ENCODE measurements at regions not wholly inside any gene's neighbourhood (a gene's known extent, or its start where the extent isn't known, plus 50 kb on each side); places are given as distances from the start of the nearest gene placed in this dataset.

GRCh38 chr20:5447188-5447587 lies 130.4 kb upstream of the PROKR2 start:
- no peak for DNase-seq (ENCODE audit: low spot score)
- Mint-ChIP-seq H3K36me3 (ENCODE audit: low read depth) (no peaks in the 10 kb centered on the region), H3K4me3 (ENCODE audit: low read depth) (no peak overlapping the region), H3K4me1 (ENCODE audit: low read depth) (peaks cover 2% of the 10 kb centered on the region), H3K9me3 (no peaks in the 10 kb centered on the region), H3K27ac (no peak overlapping the region), H3K27me3 (ENCODE audit: low read depth) (peaks cover 11% of the 10 kb centered on the region)
- intact Hi-C loops (cut with micrococcal nuclease): no loop called here

GRCh38 chr20:5445611-5446010 lies 128.9 kb upstream of the PROKR2 start:
- Mint-ChIP-seq H3K4me3 (ENCODE audit: low read depth) (no peak overlapping the region), H3K4me1 (ENCODE audit: low read depth) (peaks cover 2% of the 10 kb centered on the region), H3K27me3 (ENCODE audit: low read depth) (peaks cover 12% of the 10 kb centered on the region), H3K36me3 (ENCODE audit: low read depth) (no peaks in the 10 kb centered on the region), H3K27ac (no peak overlapping the region), H3K9me3 (no peaks in the 10 kb centered on the region)
- intact Hi-C loops (cut with micrococcal nuclease): no loop called here
- DNase-seq (ENCODE audit: low spot score): no peak

GRCh38 chr20:5442101-5442500 lies 125.3 kb upstream of the PROKR2 start:
- Mint-ChIP-seq H3K9me3 (no peaks in the 10 kb centered on the region), H3K4me3 (ENCODE audit: low read depth) (no peak overlapping the region), H3K36me3 (ENCODE audit: low read depth) (no peaks in the 10 kb centered on the region), H3K27me3 (ENCODE audit: low read depth) (peaks cover 11% of the 10 kb centered on the region), H3K4me1 (ENCODE audit: low read depth) (no peaks in the 10 kb centered on the region), H3K27ac (no peak overlapping the region)
- intact Hi-C loops (cut with micrococcal nuclease): no loop called here
- no peak for DNase-seq (ENCODE audit: low spot score)

GRCh38 chr20:5434116-5434515 lies 117.4 kb upstream of the PROKR2 start:
- Mint-ChIP-seq H3K4me3 (ENCODE audit: low read depth) (no peak overlapping the region), H3K36me3 (ENCODE audit: low read depth) (no peaks in the 10 kb centered on the region), H3K27me3 (ENCODE audit: low read depth) (peaks cover 3% of the 10 kb centered on the region), H3K4me1 (ENCODE audit: low read depth) (no peaks in the 10 kb centered on the region), H3K9me3 (no peaks in the 10 kb centered on the region), H3K27ac (no peak overlapping the region)
- intact Hi-C loops (cut with micrococcal nuclease): no loop called here
- no peak for DNase-seq (ENCODE audit: low spot score)

- no peaks in the 10 kb centered on the region for H3K36me3 Mint-ChIP-seq (ENCODE audit: low read depth)
These were observed 116.6 kb upstream of the PROKR2 start for GRCh38 chr20:5433352-5433751.

GRCh38 chr20:5432030-5432429 lies 115.3 kb upstream of the PROKR2 start:
- no peak overlapping the region for H3K27ac Mint-ChIP-seq
- H3K36me3 Mint-ChIP-seq (ENCODE audit: low read depth): no peaks in the 10 kb centered on the region
- no peaks in the 10 kb centered on the region for H3K4me1 Mint-ChIP-seq (ENCODE audit: low read depth)
- no peaks in the 10 kb centered on the region for H3K9me3 Mint-ChIP-seq
- H3K27me3 Mint-ChIP-seq (ENCODE audit: low read depth): peaks cover 5% of the 10 kb centered on the region
- DNase-seq (ENCODE audit: low spot score): no peak
- H3K4me3 Mint-ChIP-seq (ENCODE audit: low read depth): no peak overlapping the region
- intact Hi-C loops (cut with micrococcal nuclease): no loop called here

More at GRCh38 chr20:5433352-5433751, 116.6 kb upstream of the PROKR2 start:
- no peaks in the 10 kb centered on the region for H3K9me3 Mint-ChIP-seq
- no peak overlapping the region for H3K4me3 Mint-ChIP-seq (ENCODE audit: low read depth)
- H3K27me3 Mint-ChIP-seq (ENCODE audit: low read depth): peaks cover 5% of the 10 kb centered on the region
- DNase-seq (ENCODE audit: low spot score): no peak
- H3K4me1 Mint-ChIP-seq (ENCODE audit: low read depth): no peaks in the 10 kb centered on the region
- intact Hi-C loops (cut with micrococcal nuclease): no loop called here
- H3K27ac Mint-ChIP-seq: no peak overlapping the region

- Mint-ChIP-seq H3K27ac (no peak overlapping the region), H3K9me3 (no peaks in the 10 kb centered on the region), H3K27me3 (ENCODE audit: low read depth) (peaks cover 6% of the 10 kb centered on the region), H3K36me3 (ENCODE audit: low read depth) (no peaks in the 10 kb centered on the region), H3K4me1 (ENCODE audit: low read depth) (no peaks in the 10 kb centered on the region), H3K4me3 (ENCODE audit: low read depth) (no peak overlapping the region)
- intact Hi-C loops (cut with micrococcal nuclease): no loop called here
- no peak for DNase-seq (ENCODE audit: low spot score)
These were observed 113.9 kb upstream of the PROKR2 start for GRCh38 chr20:5430670-5431069.

- Mint-ChIP-seq H3K27me3 (ENCODE audit: low read depth) (peaks cover 10% of the 10 kb centered on the region), H3K27ac (no peak overlapping the region), H3K4me3 (ENCODE audit: low read depth) (no peak overlapping the region), H3K9me3 (peaks cover 6% of the 10 kb centered on the region), H3K36me3 (ENCODE audit: low read depth) (no peaks in the 10 kb centered on the region), H3K4me1 (ENCODE audit: low read depth) (no peaks in the 10 kb centered on the region)
- DNase-seq (ENCODE audit: low spot score): no peak
- intact Hi-C loops (cut with micrococcal nuclease): no loop called here
These were observed 109.3 kb upstream of the PROKR2 start for GRCh38 chr20:5426026-5426425.

GRCh38 chr20:5416086-5416485 lies 99.3 kb upstream of the PROKR2 start:
- Mint-ChIP-seq H3K36me3 (ENCODE audit: low read depth) (no peaks in the 10 kb centered on the region), H3K27ac (no peak overlapping the region), H3K4me3 (ENCODE audit: low read depth) (no peak overlapping the region), H3K4me1 (ENCODE audit: low read depth) (no peaks in the 10 kb centered on the region), H3K9me3 (no peaks in the 10 kb centered on the region), H3K27me3 (ENCODE audit: low read depth) (no peaks in the 10 kb centered on the region)
- DNase-seq (ENCODE audit: low spot score): no peak
- intact Hi-C loops (cut with micrococcal nuclease): no loop called here

- Mint-ChIP-seq H3K9me3 (no peaks in the 10 kb centered on the region), H3K4me1 (ENCODE audit: low read depth) (no peaks in the 10 kb centered on the region), H3K36me3 (ENCODE audit: low read depth) (no peaks in the 10 kb centered on the region), H3K27me3 (ENCODE audit: low read depth) (no peaks in the 10 kb centered on the region), H3K27ac (no peak overlapping the region), H3K4me3 (ENCODE audit: low read depth) (no peak overlapping the region)
- DNase-seq (ENCODE audit: low spot score): no peak
- intact Hi-C loops (cut with micrococcal nuclease): no loop called here
These were observed 96.6 kb upstream of the PROKR2 start for GRCh38 chr20:5413394-5413793.

GRCh38 chr20:5410470-5410869 lies 93.7 kb upstream of the PROKR2 start:
- intact Hi-C loops (cut with micrococcal nuclease): no loop called here
- Mint-ChIP-seq H3K36me3 (ENCODE audit: low read depth) (no peaks in the 10 kb centered on the region), H3K27ac (no peak overlapping the region), H3K9me3 (no peaks in the 10 kb centered on the region), H3K4me3 (ENCODE audit: low read depth) (no peak overlapping the region), H3K27me3 (ENCODE audit: low read depth) (no peaks in the 10 kb centered on the region), H3K4me1 (ENCODE audit: low read depth) (peaks cover 4% of the 10 kb centered on the region)
- DNase-seq (ENCODE audit: low spot score): no peak

- no peaks in the 10 kb centered on the region for H3K36me3 Mint-ChIP-seq (ENCODE audit: low read depth)
- DNase-seq (ENCODE audit: low spot score): no peak
- no peak overlapping the region for H3K27ac Mint-ChIP-seq
- no peaks in the 10 kb centered on the region for H3K9me3 Mint-ChIP-seq
- H3K4me3 Mint-ChIP-seq (ENCODE audit: low read depth): no peak overlapping the region
- H3K27me3 Mint-ChIP-seq (ENCODE audit: low read depth): no peaks in the 10 kb centered on the region
- H3K4me1 Mint-ChIP-seq (ENCODE audit: low read depth): peaks cover 4% of the 10 kb centered on the region
- intact Hi-C loops (cut with micrococcal nuclease): no loop called here
These were observed 86.3 kb upstream of the PROKR2 start for GRCh38 chr20:5402903-5403531.

- no peak for DNase-seq (ENCODE audit: low spot score)
- no peak overlapping the region for H3K4me3 Mint-ChIP-seq (ENCODE audit: low read depth)
- intact Hi-C loops (cut with micrococcal nuclease): no loop called here
- no peaks in the 10 kb centered on the region for H3K4me1 Mint-ChIP-seq (ENCODE audit: low read depth)
- H3K27ac Mint-ChIP-seq: no peak overlapping the region
- no peaks in the 10 kb centered on the region for H3K36me3 Mint-ChIP-seq (ENCODE audit: low read depth)
- H3K27me3 Mint-ChIP-seq (ENCODE audit: low read depth): no peaks in the 10 kb centered on the region
- H3K9me3 Mint-ChIP-seq: no peaks in the 10 kb centered on the region
These were observed 84.6 kb upstream of the PROKR2 start for GRCh38 chr20:5401277-5401875.
